ENCODE measurements at regions not wholly inside any gene's neighbourhood (a gene's known extent, or its start where the extent isn't known, plus 50 kb on each side); places are given as distances from the start of the nearest gene placed in this dataset.

DNA sequence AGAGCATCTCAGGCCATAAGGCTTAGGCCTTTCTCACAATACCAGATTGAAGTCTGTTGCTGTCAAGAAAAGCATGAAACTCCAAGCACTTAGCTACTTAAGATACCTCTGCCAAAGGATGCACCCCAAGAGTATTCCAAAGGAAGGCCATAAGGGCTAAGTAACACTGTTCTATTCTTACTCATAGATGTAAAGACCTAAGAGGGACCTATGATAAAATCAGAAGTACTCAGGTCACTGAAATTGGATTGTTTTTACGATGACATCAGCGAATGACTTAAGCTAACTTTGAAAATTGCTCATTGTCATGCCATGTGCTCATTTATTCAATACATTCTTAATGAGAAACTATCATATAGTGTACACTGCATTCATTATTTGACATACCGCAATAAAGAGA, 172.8 kb downstream of the KCNA4 start:
- CTCF ChIA-PET, result no interaction called here
- H3K9me3 ChIP-seq (ENCODE audit: control extremely low read depth in 1 of 5, control insufficient read depth in 4 of 5, insufficient read depth in 2 of 5, low read depth in 1 of 5, low read length in 4 of 5), result no peaks in the 10 kb centered on the region
- 86% methylated on average over 2 of the region's 3 CpGs for WGBS (ENCODE audit: insufficient coverage)
- H3K27ac ChIP-seq (ENCODE audit: insufficient read depth in 1 of 2, low read depth in 1 of 2, low read length in 2 of 2, poor library complexity in 1 of 2, severe bottlenecking in 2 of 2), result no peak overlapping the region
- POLR2A ChIA-PET, result no interaction called here
- H3K27me3 ChIP-seq (replicated peaks in 2 of 5; ENCODE audit: control insufficient read depth in 4 of 5, insufficient read depth in 5 of 5, low read length in 4 of 5), result no peaks in the 10 kb centered on the region
- no peaks in the 10 kb centered on the region for H3K4me1 ChIP-seq (ENCODE audit: control extremely low read depth in 1 of 4, control insufficient read depth in 4 of 4, insufficient read depth in 4 of 4, low read length in 3 of 4)
- no peaks in the 10 kb centered on the region for H3K36me3 ChIP-seq (ENCODE audit: control insufficient read depth in 4 of 4, insufficient read depth in 4 of 4, low read length in 3 of 4)
- DNase-seq, result no peak
- H3K4me3 ChIP-seq (ENCODE audit: control insufficient read depth in 1 of 7, extremely low read depth in 1 of 7, insufficient read depth in 4 of 7, low read depth in 2 of 7, low read length in 6 of 7), result no peak overlapping the region

DNA sequence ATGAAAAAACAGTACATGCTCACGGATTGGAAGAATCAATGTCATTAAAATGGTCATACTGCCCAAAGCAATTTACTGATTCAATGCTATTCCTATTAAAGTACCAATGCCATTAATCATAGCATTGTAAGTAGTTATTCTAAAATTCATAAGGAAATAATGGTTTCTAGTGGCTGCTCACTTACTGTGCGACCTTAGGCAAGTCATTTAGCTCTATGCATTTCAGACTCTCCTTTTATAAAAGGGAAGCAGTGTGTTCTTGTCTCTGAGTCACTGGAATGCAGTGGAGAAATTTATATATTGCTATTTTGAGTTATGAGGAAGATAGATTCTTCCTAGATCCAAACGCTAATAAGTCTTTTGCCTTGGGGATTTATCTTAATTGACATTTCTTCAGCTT, 174.8 kb downstream of the KCNA4 start:
- CTCF ChIA-PET, result no interaction called here
- no peak for DNase-seq
- H3K9me3 ChIP-seq (ENCODE audit: control extremely low read depth in 1 of 5, control insufficient read depth in 4 of 5, insufficient read depth in 2 of 5, low read depth in 1 of 5, low read length in 4 of 5), result no peaks in the 10 kb centered on the region
- WGBS (ENCODE audit: insufficient coverage), result no CpG with 5 or more reads among the region's 3 CpGs
- POLR2A ChIA-PET, result no interaction called here
- no peak overlapping the region for H3K4me3 ChIP-seq (ENCODE audit: control insufficient read depth in 1 of 7, extremely low read depth in 1 of 7, insufficient read depth in 4 of 7, low read depth in 2 of 7, low read length in 6 of 7)
- H3K4me1 ChIP-seq (ENCODE audit: control extremely low read depth in 1 of 4, control insufficient read depth in 4 of 4, insufficient read depth in 4 of 4, low read length in 3 of 4), result no peaks in the 10 kb centered on the region
- H3K36me3 ChIP-seq (ENCODE audit: control insufficient read depth in 4 of 4, insufficient read depth in 4 of 4, low read length in 3 of 4), result no peaks in the 10 kb centered on the region
- no peak overlapping the region for H3K27ac ChIP-seq (ENCODE audit: insufficient read depth in 1 of 2, low read depth in 1 of 2, low read length in 2 of 2, poor library complexity in 1 of 2, severe bottlenecking in 2 of 2)
- no peaks in the 10 kb centered on the region for H3K27me3 ChIP-seq (replicated peaks in 2 of 5; ENCODE audit: control insufficient read depth in 4 of 5, insufficient read depth in 5 of 5, low read length in 4 of 5)

DNA sequence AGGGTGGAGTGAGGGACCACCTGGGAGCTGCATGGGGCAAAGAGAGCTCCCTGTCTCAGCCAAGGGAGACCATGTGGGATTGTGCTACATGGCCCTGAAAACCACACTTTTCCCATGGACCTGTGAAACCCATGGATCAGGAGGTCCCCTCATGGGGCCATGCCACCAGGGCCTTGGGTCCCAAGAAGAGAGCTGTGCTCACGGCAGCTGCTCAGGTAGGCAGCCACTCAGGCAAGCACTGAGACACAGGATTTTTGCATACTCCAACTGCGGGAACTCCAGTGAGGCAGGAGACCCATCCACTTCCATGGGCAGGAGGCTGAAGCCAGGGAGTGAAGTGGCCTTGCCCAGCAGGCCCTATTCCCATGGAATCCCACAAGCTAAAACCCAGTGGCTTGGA, 190.0 kb downstream of the KCNA4 start:
- DNase-seq, result no peak
- Histone ChIP-seq H3K4me1 (ENCODE audit: control extremely low read depth in 1 of 4, control insufficient read depth in 4 of 4, insufficient read depth in 4 of 4, low read length in 3 of 4) (no peaks in the 10 kb centered on the region), H3K4me3 (ENCODE audit: control insufficient read depth in 1 of 7, extremely low read depth in 1 of 7, insufficient read depth in 4 of 7, low read depth in 2 of 7, low read length in 6 of 7) (no peak overlapping the region), H3K9me3 (ENCODE audit: control extremely low read depth in 1 of 5, control insufficient read depth in 4 of 5, insufficient read depth in 2 of 5, low read depth in 1 of 5, low read length in 4 of 5) (peaks cover 0 to 2% (median 0%) of the 10 kb centered on the region in 5 experiments), H3K36me3 (ENCODE audit: control insufficient read depth in 4 of 4, insufficient read depth in 4 of 4, low read length in 3 of 4) (no peaks in the 10 kb centered on the region), H3K27me3 (replicated peaks in 2 of 5; ENCODE audit: control insufficient read depth in 4 of 5, insufficient read depth in 5 of 5, low read length in 4 of 5) (no peaks in the 10 kb centered on the region), H3K27ac (ENCODE audit: insufficient read depth in 1 of 2, low read depth in 1 of 2, low read length in 2 of 2, poor library complexity in 1 of 2, severe bottlenecking in 2 of 2) (no peak overlapping the region)
- 100% methylated on average over 2 of the region's 2 CpGs for WGBS (ENCODE audit: insufficient coverage)
- CTCF ChIA-PET, result no interaction called here
- POLR2A ChIA-PET, result no interaction called here

DNA sequence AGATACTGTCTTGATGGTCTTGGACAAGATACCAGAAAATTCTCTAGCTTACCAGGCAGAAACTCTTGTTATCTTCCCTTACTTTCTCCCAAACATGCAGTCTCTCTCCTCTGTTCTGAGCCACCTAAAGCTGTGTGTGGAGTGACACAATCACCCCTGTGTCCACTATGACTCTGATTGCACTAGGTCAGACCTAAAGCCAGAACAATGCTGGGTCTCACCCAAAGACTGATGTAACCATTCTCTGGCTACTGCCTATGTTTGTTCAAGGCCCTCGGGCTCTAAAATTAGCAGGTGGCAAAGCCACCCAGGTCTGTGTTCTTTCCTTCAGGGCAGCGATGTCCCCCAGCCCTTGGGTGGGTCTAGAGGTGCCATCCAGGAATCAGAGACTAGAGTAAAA, 200.5 kb downstream of the KCNA4 start:
- Histone ChIP-seq H3K4me3 (ENCODE audit: control insufficient read depth in 1 of 7, extremely low read depth in 1 of 7, insufficient read depth in 4 of 7, low read depth in 2 of 7, low read length in 6 of 7) (no peak overlapping the region), H3K9me3 (ENCODE audit: control extremely low read depth in 1 of 5, control insufficient read depth in 4 of 5, insufficient read depth in 2 of 5, low read depth in 1 of 5, low read length in 4 of 5) (peaks cover 0 to 4% (median 0%) of the 10 kb centered on the region in 5 experiments), H3K27ac (ENCODE audit: insufficient read depth in 1 of 2, low read depth in 1 of 2, low read length in 2 of 2, poor library complexity in 1 of 2, severe bottlenecking in 2 of 2) (no peak overlapping the region), H3K27me3 (replicated peaks in 2 of 5; ENCODE audit: control insufficient read depth in 4 of 5, insufficient read depth in 5 of 5, low read length in 4 of 5) (no peaks in the 10 kb centered on the region), H3K4me1 (ENCODE audit: control extremely low read depth in 1 of 4, control insufficient read depth in 4 of 4, insufficient read depth in 4 of 4, low read length in 3 of 4) (no peaks in the 10 kb centered on the region), H3K36me3 (ENCODE audit: control insufficient read depth in 4 of 4, insufficient read depth in 4 of 4, low read length in 3 of 4) (no peaks in the 10 kb centered on the region)
- 95% methylated on average over 2 of the region's 2 CpGs for WGBS (ENCODE audit: insufficient coverage)
- CTCF ChIA-PET, result no interaction called here
- POLR2A ChIA-PET, result no interaction called here
- no peak for DNase-seq

DNA sequence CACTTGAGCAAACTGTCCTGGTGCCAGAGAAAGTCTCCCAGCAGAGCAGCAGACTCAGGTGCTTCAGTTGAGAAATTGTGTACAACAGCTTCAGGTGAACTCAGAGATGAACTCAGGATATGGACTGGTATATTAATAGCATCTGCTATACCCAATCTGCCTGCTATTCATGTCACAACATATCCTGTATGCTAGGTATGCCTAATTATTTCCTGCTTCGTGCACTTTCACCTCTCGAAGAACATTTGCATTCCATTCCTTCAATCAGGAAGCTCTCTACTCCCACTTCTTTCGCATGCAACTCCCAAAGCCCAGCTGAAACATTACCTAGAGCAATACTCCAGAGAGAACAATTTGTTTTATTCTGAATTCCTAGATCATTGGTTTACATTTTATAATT, 207.7 kb downstream of the KCNA4 start:
- Histone ChIP-seq H3K36me3 (ENCODE audit: control insufficient read depth in 4 of 4, insufficient read depth in 4 of 4, low read length in 3 of 4) (no peaks in the 10 kb centered on the region), H3K27me3 (replicated peaks in 2 of 5; ENCODE audit: control insufficient read depth in 4 of 5, insufficient read depth in 5 of 5, low read length in 4 of 5) (no peaks in the 10 kb centered on the region), H3K27ac (ENCODE audit: insufficient read depth in 1 of 2, low read depth in 1 of 2, low read length in 2 of 2, poor library complexity in 1 of 2, severe bottlenecking in 2 of 2) (no peak overlapping the region), H3K4me1 (ENCODE audit: control extremely low read depth in 1 of 4, control insufficient read depth in 4 of 4, insufficient read depth in 4 of 4, low read length in 3 of 4) (no peaks in the 10 kb centered on the region), H3K9me3 (ENCODE audit: control extremely low read depth in 1 of 5, control insufficient read depth in 4 of 5, insufficient read depth in 2 of 5, low read depth in 1 of 5, low read length in 4 of 5) (peaks cover 0 to 1% (median 0%) of the 10 kb centered on the region in 5 experiments), H3K4me3 (ENCODE audit: control insufficient read depth in 1 of 7, extremely low read depth in 1 of 7, insufficient read depth in 4 of 7, low read depth in 2 of 7, low read length in 6 of 7) (no peak overlapping the region)
- ChIA-PET POLR2A (no interaction called here), CTCF (interaction anchor here (0.6 kb wide), 1 partner anchor 66 kb away, joined by 3 read pairs; no protein-coding TSS in a partner anchor)
- 59% methylated on average over 2 of the region's 3 CpGs for WGBS (ENCODE audit: insufficient coverage)
- DNase-seq, result no peak

DNA sequence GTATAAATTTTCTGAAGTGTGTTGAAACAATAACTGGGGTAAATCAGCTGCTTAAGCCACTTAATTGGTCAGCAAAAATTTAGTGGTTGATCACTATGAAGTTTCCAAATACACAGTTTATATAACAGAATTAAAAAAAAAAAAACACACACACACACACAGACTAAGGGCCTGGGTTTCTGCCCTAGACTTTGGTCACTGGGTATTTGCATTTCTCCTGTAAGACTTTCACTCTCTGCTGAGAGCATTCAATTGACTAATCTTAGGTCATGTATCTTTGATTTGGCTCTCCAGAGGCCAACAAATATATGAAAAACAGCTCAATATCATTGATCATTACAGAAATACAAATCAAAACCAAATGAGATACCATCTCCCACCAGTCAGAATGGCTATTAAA, 214.3 kb downstream of the KCNA4 start:
- no peaks in the 10 kb centered on the region for H3K4me1 ChIP-seq (ENCODE audit: control extremely low read depth in 1 of 4, control insufficient read depth in 4 of 4, insufficient read depth in 4 of 4, low read length in 3 of 4)
- ChIA-PET POLR2A (no interaction called here), CTCF (no interaction called here)
- no peaks in the 10 kb centered on the region for H3K36me3 ChIP-seq (ENCODE audit: control insufficient read depth in 4 of 4, insufficient read depth in 4 of 4, low read length in 3 of 4)
- H3K9me3 ChIP-seq (ENCODE audit: control extremely low read depth in 1 of 5, control insufficient read depth in 4 of 5, insufficient read depth in 2 of 5, low read depth in 1 of 5, low read length in 4 of 5), result no peaks in the 10 kb centered on the region
- no peak for DNase-seq
- no peak overlapping the region for H3K27ac ChIP-seq (ENCODE audit: insufficient read depth in 1 of 2, low read depth in 1 of 2, low read length in 2 of 2, poor library complexity in 1 of 2, severe bottlenecking in 2 of 2)
- H3K27me3 ChIP-seq (replicated peaks in 2 of 5; ENCODE audit: control insufficient read depth in 4 of 5, insufficient read depth in 5 of 5, low read length in 4 of 5), result no peaks in the 10 kb centered on the region
- no peak overlapping the region for H3K4me3 ChIP-seq (ENCODE audit: control insufficient read depth in 1 of 7, extremely low read depth in 1 of 7, insufficient read depth in 4 of 7, low read depth in 2 of 7, low read length in 6 of 7)

DNA sequence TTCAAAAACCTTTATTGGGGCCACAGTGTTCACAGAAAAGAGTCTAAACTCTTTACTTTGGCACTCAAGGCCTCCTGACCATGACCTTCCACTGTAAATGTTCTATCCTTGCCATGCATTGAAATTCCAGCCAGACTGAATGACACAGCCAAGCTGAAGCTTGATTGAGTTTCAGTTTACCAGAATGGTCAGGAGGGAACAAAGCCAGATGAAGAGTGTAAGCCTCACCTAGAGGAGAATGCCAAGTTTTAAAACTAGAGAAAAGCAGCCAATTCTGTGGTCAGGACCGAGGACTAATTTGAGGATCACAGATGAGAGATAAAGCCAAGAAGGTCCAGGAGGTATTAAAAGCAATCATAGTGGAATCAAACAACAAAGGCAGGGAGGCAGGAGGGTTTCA, 215.3 kb downstream of the KCNA4 start:
- no peak for DNase-seq
- ChIA-PET CTCF (no interaction called here), POLR2A (no interaction called here)
- Histone ChIP-seq H3K9me3 (ENCODE audit: control extremely low read depth in 1 of 5, control insufficient read depth in 4 of 5, insufficient read depth in 2 of 5, low read depth in 1 of 5, low read length in 4 of 5) (no peaks in the 10 kb centered on the region), H3K27me3 (replicated peaks in 2 of 5; ENCODE audit: control insufficient read depth in 4 of 5, insufficient read depth in 5 of 5, low read length in 4 of 5) (no peaks in the 10 kb centered on the region), H3K4me3 (ENCODE audit: control insufficient read depth in 1 of 7, extremely low read depth in 1 of 7, insufficient read depth in 4 of 7, low read depth in 2 of 7, low read length in 6 of 7) (no peak overlapping the region), H3K4me1 (ENCODE audit: control extremely low read depth in 1 of 4, control insufficient read depth in 4 of 4, insufficient read depth in 4 of 4, low read length in 3 of 4) (no peaks in the 10 kb centered on the region), H3K36me3 (ENCODE audit: control insufficient read depth in 4 of 4, insufficient read depth in 4 of 4, low read length in 3 of 4) (no peaks in the 10 kb centered on the region), H3K27ac (ENCODE audit: insufficient read depth in 1 of 2, low read depth in 1 of 2, low read length in 2 of 2, poor library complexity in 1 of 2, severe bottlenecking in 2 of 2) (no peak overlapping the region)
- WGBS (ENCODE audit: insufficient coverage), result 75% methylated on average over 1 of the region's 1 CpG

DNA sequence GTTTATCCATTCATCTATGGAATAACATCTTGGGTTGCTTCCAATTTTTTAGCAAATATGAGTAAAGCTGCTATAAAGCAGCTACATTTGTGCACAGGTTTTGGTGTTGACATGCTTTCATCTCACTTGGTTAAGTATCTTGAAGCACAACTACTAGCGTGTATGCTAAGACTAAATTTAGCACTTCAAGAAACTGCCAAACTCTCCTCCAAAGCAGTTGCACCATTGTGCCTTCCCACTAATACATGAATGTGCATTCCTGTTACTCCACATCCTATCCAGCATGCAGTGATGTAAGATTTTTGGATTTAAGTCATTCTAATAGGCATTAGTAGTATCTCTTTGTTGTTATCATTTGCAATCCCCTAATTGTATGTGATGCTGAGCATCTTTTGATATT, 230.7 kb downstream of the KCNA4 start:
- Histone ChIP-seq H3K27me3 (replicated peaks in 2 of 5; ENCODE audit: control insufficient read depth in 4 of 5, insufficient read depth in 5 of 5, low read length in 4 of 5) (no peaks in the 10 kb centered on the region), H3K4me1 (ENCODE audit: control extremely low read depth in 1 of 4, control insufficient read depth in 4 of 4, insufficient read depth in 4 of 4, low read length in 3 of 4) (peaks cover 0 to under 1% (median 0%) of the 10 kb centered on the region in 4 experiments), H3K27ac (ENCODE audit: insufficient read depth in 1 of 2, low read depth in 1 of 2, low read length in 2 of 2, poor library complexity in 1 of 2, severe bottlenecking in 2 of 2) (no peak overlapping the region), H3K4me3 (ENCODE audit: control insufficient read depth in 1 of 7, extremely low read depth in 1 of 7, insufficient read depth in 4 of 7, low read depth in 2 of 7, low read length in 6 of 7) (no peak overlapping the region), H3K9me3 (ENCODE audit: control extremely low read depth in 1 of 5, control insufficient read depth in 4 of 5, insufficient read depth in 2 of 5, low read depth in 1 of 5, low read length in 4 of 5) (no peaks in the 10 kb centered on the region), H3K36me3 (ENCODE audit: control insufficient read depth in 4 of 4, insufficient read depth in 4 of 4, low read length in 3 of 4) (no peaks in the 10 kb centered on the region)
- ChIA-PET POLR2A (no interaction called here), CTCF (no interaction called here)
- WGBS (ENCODE audit: insufficient coverage), result 100% methylated on average over 1 of the region's 1 CpG
- no peak for DNase-seq
